Transverse colon (tissue), 4 donors: ENCODE measurements at regions not wholly inside any gene's neighbourhood (a gene's known extent, or its start where the extent isn't known, plus 50 kb on each side); places are given as distances from the start of the nearest gene placed in this dataset.

Source experiments
- CTCF ChIP-seq, 5 experiments: fragments of 200-600 bp in 3 of 5; fragments of 450-650 bp in 2 of 5; sonication (generic) in 3 of 5; IDR thresholded peaks; 1 replicate in 2 of 5; 2 replicates in 3 of 5; pipeline ENCODE4 v1.5.1; 2016 to 2017; ENCODE audit warnings: antibody characterized with exemption in 5 of 5, inconsistent platforms in 3 of 5, mild to moderate bottlenecking in 2 of 5, moderate library complexity in 1 of 5
- EP300 ChIP-seq: sonication (generic); formaldehyde crosslinking; IDR thresholded peaks from one replicate; pipeline ENCODE4 v1.6.1; 2017; ENCODE audit warnings: antibody characterized with exemption, low read depth
- POLR2A ChIP-seq: fragments of 450-650 bp; IDR thresholded peaks from one replicate; pipeline ENCODE4 v1.6.1; 2016; ENCODE audit warnings: antibody characterized with exemption, mild to moderate bottlenecking, moderate library complexity
- POLR2AphosphoS5 ChIP-seq, 3 donors: sonication (generic); formaldehyde crosslinking; IDR thresholded peaks; one replicate each; pipeline ENCODE4 v1.6.1; 2016; ENCODE audit warnings: antibody characterized with exemption in 3 of 3

- TF ChIP-seq CTCF (IDR thresholded peaks at IDR 0.05), result no peak
- TF ChIP-seq POLR2A, result no peak
- no peak for TF ChIP-seq EP300
- no peak for TF ChIP-seq POLR2AphosphoS5 (IDR thresholded peaks at IDR 0.05)
Measured at GRCh38 chr17:79340333-79341221, 266.0 kb downstream of the ENGASE start.
